NOMO-1 treated with dmso at 0.1 percent for 144 hours (cell line): ENCODE measurements at regions not wholly inside any gene's neighbourhood (a gene's known extent, or its start where the extent isn't known, plus 50 kb on each side); places are given as distances from the start of the nearest gene placed in this dataset.
A peak's percentile ranks its signal among the peaks of the same experiment; 100 is the strongest.

Experiments
- DNase-seq: peaks from one replicate; lab custom pipeline; 2025; ENCODE audit not compliant: unreplicated experiment; lab: John Stamatoyannopoulos, UW

DNA sequence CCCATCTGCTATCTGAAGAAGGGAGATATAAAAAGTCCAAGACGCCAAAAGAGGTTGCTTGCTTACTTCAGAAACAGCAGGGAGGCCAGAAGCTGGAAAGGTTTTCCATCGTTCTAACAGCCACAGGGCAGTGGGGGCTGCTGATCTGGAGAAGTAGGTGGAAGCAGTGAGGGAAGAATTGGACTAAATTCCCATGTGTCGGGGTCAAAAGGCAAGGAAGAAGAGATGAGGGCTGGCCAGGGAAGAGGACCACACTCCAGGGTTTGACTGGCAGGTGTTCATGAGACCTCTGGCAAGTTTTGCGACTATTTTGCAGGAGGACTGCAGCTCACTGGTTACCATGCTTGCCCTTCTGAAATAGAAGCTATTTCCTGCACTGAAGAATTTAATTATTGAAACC is 91.0 kb downstream of the SCG2 start:
- DNase-seq = no peak

- DNase-seq = no peak
Measured at GRCh38 chr2:223513771-223514455, 88.2 kb downstream of the SCG2 start.

GRCh38 chr2:223519471-223519870 is 82.7 kb downstream of the SCG2 start:
- DNase-seq = no peak

- no peak for DNase-seq
Measured at GRCh38 chr2:223522796-223523195, 79.4 kb downstream of the SCG2 start.

- no peak for DNase-seq
Measured at GRCh38 chr2:223523551-223524001, 78.6 kb downstream of the SCG2 start.

GRCh38 chr2:223524066-223524465 is 78.1 kb downstream of the SCG2 start:
- no peak for DNase-seq

DNA sequence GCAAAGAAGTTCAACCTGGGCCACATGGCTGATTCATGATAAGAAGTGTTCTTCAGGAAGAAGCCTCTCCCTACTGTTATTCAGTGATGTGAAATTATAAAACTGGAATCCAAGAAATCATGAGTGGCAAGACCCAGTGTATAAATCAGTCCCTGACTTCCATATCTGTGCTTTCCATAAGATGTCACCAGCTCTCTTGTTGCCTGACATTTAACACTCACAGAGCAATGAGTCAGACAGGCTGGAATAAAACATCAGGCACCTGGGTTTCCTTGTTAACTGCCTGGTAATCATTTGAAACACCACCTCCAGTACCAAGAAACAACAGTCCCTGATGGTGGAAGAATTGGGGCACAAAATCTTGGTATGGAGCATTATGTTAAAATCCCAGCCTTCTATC is 76.1 kb downstream of the SCG2 start:
- no peak for DNase-seq

DNA sequence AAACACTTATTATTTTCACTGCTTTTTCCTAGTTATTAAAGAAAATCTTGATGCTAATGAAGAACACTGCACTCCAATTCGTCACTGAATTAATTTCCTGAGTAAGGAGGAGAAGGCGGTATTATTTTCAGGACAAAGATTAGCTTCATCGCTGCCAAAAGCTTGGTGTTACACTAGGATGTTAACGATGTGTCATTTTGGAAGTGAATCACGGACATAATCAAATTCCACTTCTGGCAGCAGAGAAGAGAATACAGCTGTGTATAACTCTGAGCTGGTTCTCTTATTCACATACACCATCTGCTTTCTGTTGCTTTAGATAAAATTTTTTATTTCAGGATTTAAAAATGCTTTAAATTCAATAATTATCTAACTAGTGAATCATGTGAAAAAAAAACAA is 74.1 kb downstream of the SCG2 start:
- DNase-seq = no peak

GRCh38 chr2:223529696-223530095 is 72.5 kb downstream of the SCG2 start:
- DNase-seq = no peak

- no peak for DNase-seq
Measured at GRCh38 chr2:223530811-223531210, 71.3 kb downstream of the SCG2 start.

DNA sequence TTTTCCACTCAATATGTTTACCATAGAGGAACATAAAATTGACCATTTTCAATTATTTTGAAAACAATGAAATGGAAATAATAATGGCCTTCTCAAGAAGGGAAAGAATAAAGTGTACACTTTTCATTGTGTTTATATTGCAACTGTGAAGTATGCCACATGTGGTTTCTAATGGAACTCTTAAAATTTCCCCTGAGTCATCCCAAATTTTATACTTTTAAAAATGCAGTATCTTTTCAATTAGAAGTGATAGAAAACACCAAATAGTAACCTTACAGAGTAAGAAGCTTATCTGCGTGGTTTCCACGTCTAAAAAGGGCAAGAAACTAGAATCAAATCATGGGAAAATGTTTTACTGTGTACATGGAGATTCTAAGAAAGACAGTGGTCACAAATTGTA is 70.0 kb downstream of the SCG2 start:
- DNase-seq = no peak

GRCh38 chr2:223532712-223533111 is 69.4 kb downstream of the SCG2 start:
- peak; percentile 30 for DNase-seq

GRCh38 chr2:223536546-223536945 is 65.6 kb downstream of the SCG2 start:
- DNase-seq = no peak

DNA sequence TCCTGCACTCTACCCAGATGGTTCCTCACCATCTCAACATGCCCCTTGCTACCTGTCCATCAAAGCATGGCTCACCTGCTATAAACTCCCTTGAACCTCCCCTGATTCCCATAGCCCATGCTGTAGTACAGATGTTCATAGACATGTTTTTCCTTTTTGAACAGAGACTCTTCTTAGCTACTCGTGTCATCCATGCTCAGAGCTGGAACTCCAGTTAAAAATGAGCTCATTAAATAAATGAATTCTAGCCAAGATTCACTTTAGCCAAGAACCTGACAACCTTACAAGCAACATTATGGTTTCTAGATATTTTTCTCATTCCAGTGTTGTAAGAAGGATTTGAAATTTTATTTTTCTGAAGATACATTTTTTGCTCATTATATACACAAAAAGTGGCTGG is 65.0 kb downstream of the SCG2 start:
- DNase-seq = no peak

DNA sequence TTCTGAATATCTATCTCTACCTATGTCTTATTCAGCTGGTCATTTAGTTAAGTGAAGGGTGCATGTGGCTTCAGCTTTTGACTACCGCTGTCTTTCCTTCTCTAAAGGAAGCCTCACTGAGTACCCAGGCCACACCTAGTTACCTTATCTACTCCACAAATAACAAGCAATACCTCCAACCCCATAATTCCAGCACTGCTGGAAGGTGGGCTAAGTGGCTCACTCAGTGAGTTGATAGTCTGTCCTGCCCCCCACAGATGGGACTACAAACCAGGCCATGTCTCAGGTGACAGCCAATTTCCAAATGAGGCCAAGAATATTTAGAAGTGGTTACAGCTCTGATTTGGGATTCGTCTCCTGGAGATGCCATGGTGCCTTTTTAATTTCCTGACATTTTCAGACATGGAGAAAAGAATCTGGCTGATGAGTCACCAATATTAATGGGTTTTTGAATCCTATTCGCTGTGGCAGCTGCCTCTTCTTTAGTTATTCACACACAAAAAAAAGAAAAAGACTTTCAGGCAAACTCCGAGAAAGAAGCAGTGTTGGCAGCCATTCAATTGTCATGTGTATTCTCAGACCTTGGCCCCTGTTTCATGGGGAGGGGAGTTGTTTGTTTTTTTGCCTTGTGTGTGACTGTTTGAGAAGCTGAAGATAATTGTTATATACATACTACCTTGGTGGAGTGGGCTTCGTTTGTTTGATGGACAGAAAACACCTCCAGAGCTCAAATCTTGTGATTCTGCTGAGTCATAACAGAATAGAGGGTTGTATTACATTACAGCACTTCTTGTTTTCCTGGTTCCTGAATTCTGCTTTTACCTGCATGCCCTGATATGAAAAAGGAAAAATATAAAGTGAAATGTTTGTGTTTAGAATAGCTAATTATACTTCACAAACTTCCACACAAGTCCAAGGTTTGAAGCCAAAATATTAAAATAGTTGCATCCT is 64.2 kb downstream of the SCG2 start:
- DNase-seq = no peak

DNA sequence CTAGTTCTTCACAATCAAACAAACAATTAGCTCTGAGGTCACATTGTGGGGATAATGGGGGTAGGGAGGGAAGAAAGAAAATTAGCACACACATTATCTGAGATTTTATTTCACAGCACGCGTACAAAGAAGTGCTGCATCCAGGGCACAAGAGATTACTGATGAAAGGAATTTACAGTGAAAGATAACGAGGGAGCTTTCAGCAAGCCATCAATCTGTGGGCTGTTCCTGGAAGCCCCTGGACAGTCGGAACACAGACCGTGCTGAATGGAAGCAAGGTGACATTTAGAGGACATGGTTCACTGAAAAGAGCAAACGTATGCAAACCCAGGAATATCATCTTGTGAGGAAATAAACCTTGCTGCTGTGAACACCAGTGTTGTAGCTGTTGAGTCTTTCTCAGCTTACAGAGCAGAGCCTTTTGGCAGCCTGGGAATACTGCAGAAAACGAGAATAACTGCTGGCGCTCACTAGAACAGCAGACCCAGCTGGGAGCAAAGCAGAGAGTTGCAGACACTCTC is 63.2 kb downstream of the SCG2 start:
- no peak for DNase-seq

DNA sequence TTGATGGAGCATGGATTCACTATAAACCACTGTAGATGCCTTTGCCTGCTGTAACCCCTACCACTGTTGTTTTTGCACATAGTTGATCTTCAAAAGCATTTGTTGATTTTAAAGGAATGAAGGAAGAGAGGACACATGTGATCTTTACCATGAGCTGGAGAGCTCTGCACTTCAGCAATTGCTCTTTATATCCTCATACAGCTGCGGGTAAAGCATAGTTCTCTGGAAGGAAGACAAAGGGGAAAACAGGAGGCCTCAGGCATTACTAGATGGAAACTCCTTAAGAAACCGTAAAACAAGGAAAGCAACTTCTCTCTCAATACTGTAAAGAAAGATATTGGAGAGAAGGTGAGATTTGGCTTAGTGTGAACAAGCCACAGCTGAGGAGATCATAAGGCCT is 60.6 kb downstream of the SCG2 start:
- no peak for DNase-seq

DNA sequence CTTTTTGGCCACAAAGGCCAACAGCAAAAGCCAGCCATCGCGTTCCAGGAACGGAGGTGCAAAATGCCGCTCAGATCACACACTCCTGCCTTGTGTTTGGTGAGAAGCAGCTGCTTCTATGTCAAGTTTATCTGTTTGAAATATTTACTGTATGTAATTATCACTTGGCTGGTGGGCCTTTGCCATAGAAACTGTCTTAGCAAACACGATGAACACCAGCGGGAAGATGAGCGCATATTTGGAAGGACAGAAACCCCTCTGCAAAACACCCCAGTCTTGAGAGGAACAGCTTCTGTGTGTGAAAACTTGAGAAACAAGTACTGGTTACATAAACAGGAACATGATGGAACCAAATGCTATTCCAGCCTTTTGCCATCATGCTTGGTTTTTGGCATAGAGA is 59.7 kb downstream of the SCG2 start:
- no peak for DNase-seq

GRCh38 chr2:223545406-223545805 is 56.8 kb downstream of the SCG2 start:
- DNase-seq = no peak

- DNase-seq = no peak
Measured at GRCh38 chr2:223545830-223546229, 56.3 kb downstream of the SCG2 start.
